GM19397 (cell line): ENCODE measurements at regions not wholly inside any gene's neighbourhood (a gene's known extent, or its start where the extent isn't known, plus 50 kb on each side); places are given as distances from the start of the nearest gene placed in this dataset.
"Not testable (repeated sequence)": the region's sequence is repeated elsewhere in the genome, so short reads cannot be mapped to it uniquely, and the experiment has no call there.

ENCODE experiments used
- ATAC-seq: cut with Tn5 transposase; IDR thresholded peaks from one replicate; pipeline ENCODE4 v1.9.1; 2021; ENCODE audit warnings: mild to moderate bottlenecking, moderate library complexity; ENCODE audit not compliant: unreplicated experiment

- no peak for ATAC-seq
These were observed 292.7 kb upstream of the SLC39A10 start for GRCh38 chr2:195364015-195364965.

GRCh38 chr2:195363496-195363895 lies 293.5 kb upstream of the SLC39A10 start:
- no peak for ATAC-seq

- ATAC-seq = no peak
These were observed 296.8 kb upstream of the SLC39A10 start for GRCh38 chr2:195360242-195360641.

GRCh38 chr2:195359043-195359735 lies 297.8 kb upstream of the SLC39A10 start:
- no peak for ATAC-seq

- no peak for ATAC-seq
These were observed 300.0 kb upstream of the SLC39A10 start for GRCh38 chr2:195356920-195357440.

- ATAC-seq = no peak
These were observed 301.0 kb upstream of the SLC39A10 start for GRCh38 chr2:195356026-195356425.

- no peak for ATAC-seq
These were observed 304.4 kb upstream of the SLC39A10 start for GRCh38 chr2:195352581-195352980.

GRCh38 chr2:195343942-195344530 lies 313.0 kb upstream of the SLC39A10 start:
- no peak for ATAC-seq

GRCh38 chr2:195343540-195343939 lies 313.5 kb upstream of the SLC39A10 start:
- no peak for ATAC-seq

- no peak for ATAC-seq
These were observed 315.0 kb upstream of the SLC39A10 start for GRCh38 chr2:195342061-195342460.

- no peak for ATAC-seq
These were observed 318.2 kb upstream of the SLC39A10 start for GRCh38 chr2:195338856-195339255.

GRCh38 chr2:195337597-195337996 lies 319.4 kb upstream of the SLC39A10 start:
- no peak for ATAC-seq

- no peak for ATAC-seq
These were observed 323.2 kb upstream of the SLC39A10 start for GRCh38 chr2:195333869-195334268.

GRCh38 chr2:195331966-195332365 lies 325.1 kb upstream of the SLC39A10 start:
- ATAC-seq = no peak

- no peak for ATAC-seq
These were observed 325.9 kb upstream of the SLC39A10 start for GRCh38 chr2:195331129-195331528.

- no peak for ATAC-seq
These were observed 326.5 kb upstream of the SLC39A10 start for GRCh38 chr2:195330513-195330956.

GRCh38 chr2:195329784-195330183 lies 327.2 kb upstream of the SLC39A10 start:
- not testable (repeated sequence) for ATAC-seq

- ATAC-seq = no peak
These were observed 330.5 kb upstream of the SLC39A10 start for GRCh38 chr2:195326537-195326936.

GRCh38 chr2:195322324-195322723 lies 334.7 kb upstream of the SLC39A10 start:
- no peak for ATAC-seq

- ATAC-seq = peak; percentile 78
These were observed 336.5 kb upstream of the SLC39A10 start for GRCh38 chr2:195320413-195320973.
